ENCODE measurements at regions not wholly inside any gene's neighbourhood (a gene's known extent, or its start where the extent isn't known, plus 50 kb on each side); places are given as distances from the start of the nearest gene placed in this dataset.

GRCh38 chr10:104505521-104506042 is 135.5 kb upstream of the SORCS3 start:
- H3K27ac ChIP-seq = no peak overlapping the region
- TF ChIP-seq CTCF (conservative IDR thresholded peaks at IDR 0.05) = no peak

GRCh38 chr10:104509981-104510380 is 131.1 kb upstream of the SORCS3 start:
- no peak overlapping the region for H3K27ac ChIP-seq
- no peak for TF ChIP-seq CTCF (conservative IDR thresholded peaks at IDR 0.05)

GRCh38 chr10:104510644-104511043 is 130.4 kb upstream of the SORCS3 start:
- TF ChIP-seq CTCF (conservative IDR thresholded peaks at IDR 0.05) = no peak
- H3K27ac ChIP-seq = no peak overlapping the region

GRCh38 chr10:104512800-104513199 is 128.3 kb upstream of the SORCS3 start:
- no peak overlapping the region for H3K27ac ChIP-seq
- no peak for TF ChIP-seq CTCF (conservative IDR thresholded peaks at IDR 0.05)

- H3K27ac ChIP-seq = no peak overlapping the region
- TF ChIP-seq CTCF (conservative IDR thresholded peaks at IDR 0.05) = no peak
Observed at GRCh38 chr10:104515678-104516199, 125.4 kb upstream of the SORCS3 start.

GRCh38 chr10:104516986-104517385 is 124.1 kb upstream of the SORCS3 start:
- TF ChIP-seq CTCF (conservative IDR thresholded peaks at IDR 0.05) = no peak
- H3K27ac ChIP-seq = no peak overlapping the region

- no peak overlapping the region for H3K27ac ChIP-seq
- no peak for TF ChIP-seq CTCF (conservative IDR thresholded peaks at IDR 0.05)
Observed at GRCh38 chr10:104517946-104518345, 123.1 kb upstream of the SORCS3 start.
